Tibial artery (tissue), 4 donors: ENCODE measurements at regions not wholly inside any gene's neighbourhood (a gene's known extent, or its start where the extent isn't known, plus 50 kb on each side); places are given as distances from the start of the nearest gene placed in this dataset.

ENCODE experiments used
- DNase-seq, 2 donors: peaks; one replicate each; pipeline ENCODE4 v3.0.0-alpha.2; 2019
- H3K27ac ChIP-seq, 2 donors: fragments of 200-600 bp; sonication (generic) in 1 of 2; 1 replicate in 1 of 2; 2 replicates in 1 of 2; pipeline ENCODE4 v1.5.1; 2018 to 2019; ENCODE audit warnings: mild to moderate bottlenecking in 1 of 2
- H3K27me3 ChIP-seq, 2 donors: fragments of 200-600 bp; sonication (generic) in 1 of 2; one replicate each; pipeline versions ENCODE4 v1.5.1 to v1.6.0; 2016 to 2019
- H3K36me3 ChIP-seq, 3 donors: fragments of 200-600 bp; sonication (generic) in 2 of 3; one replicate each; pipeline ENCODE4 v1.5.1; 2016 to 2019; ENCODE audit warnings: mild to moderate bottlenecking in 2 of 3
- H3K4me1 ChIP-seq, 4 donors: fragments of 200-600 bp; sonication (generic) in 2 of 4; 1 replicate in 3 of 4; 2 replicates in 1 of 4; pipeline ENCODE4 v1.5.1; 2016 to 2019
- H3K4me3 ChIP-seq, 2 donors: fragments of 200-600 bp; sonication (generic) in 1 of 2; 1 replicate in 1 of 2; 2 replicates in 1 of 2; pipeline ENCODE4 v1.5.1; 2018 to 2019; ENCODE audit warnings: mild to moderate bottlenecking in 2 of 2
- H3K9me3 ChIP-seq, 3 donors: fragments of 200-600 bp; sonication (generic) in 1 of 3; one replicate each; pipeline ENCODE4 v1.5.1; 2016 to 2019
- CTCF ChIP-seq, 2 experiments: fragments of 200-600 bp in 1 of 2; fragments of 450-650 bp in 1 of 2; IDR thresholded peaks; one replicate each; pipeline ENCODE4 v1.5.1; 2017 to 2019; ENCODE audit warnings: antibody characterized with exemption in 2 of 2, mild to moderate bottlenecking in 1 of 2, moderate library complexity in 1 of 2
- intact Hi-C: fragments of 100-400 bp; cut with DNase I; formaldehyde crosslinking; loops from one replicate; pipeline ENCODE4 v1.15.0; 2023; ENCODE audit warnings: low total_unique reads

GRCh38 chr9:83140061-83140460, 77.1 kb upstream of the RASEF start:
- no peaks in the 10 kb centered on the region for H3K9me3 ChIP-seq
- intact Hi-C loops = no loop called here
- H3K4me3 ChIP-seq = no peak overlapping the region
- no peak for TF ChIP-seq CTCF (IDR thresholded peaks at IDR 0.05)
- H3K36me3 ChIP-seq = no peaks in the 10 kb centered on the region
- H3K4me1 ChIP-seq = no peaks in the 10 kb centered on the region
- no peak overlapping the region for H3K27ac ChIP-seq
- no peaks in the 10 kb centered on the region for H3K27me3 ChIP-seq
- no peak for DNase-seq

- no peaks in the 10 kb centered on the region for H3K9me3 ChIP-seq
- H3K4me3 ChIP-seq = no peak overlapping the region
- no peak for TF ChIP-seq CTCF (IDR thresholded peaks at IDR 0.05)
- H3K27ac ChIP-seq = no peak overlapping the region
- H3K36me3 ChIP-seq = no peaks in the 10 kb centered on the region
- H3K27me3 ChIP-seq = no peaks in the 10 kb centered on the region
- intact Hi-C loops = no loop called here
- DNase-seq = no peak
- no peaks in the 10 kb centered on the region for H3K4me1 ChIP-seq
Measured at GRCh38 chr9:83138422-83139135, 75.6 kb upstream of the RASEF start.

- Histone ChIP-seq H3K4me3 (no peak overlapping the region), H3K27me3 (no peaks in the 10 kb centered on the region), H3K36me3 (no peaks in the 10 kb centered on the region), H3K27ac (no peak overlapping the region), H3K4me1 (no peaks in the 10 kb centered on the region), H3K9me3 (no peaks in the 10 kb centered on the region)
- TF ChIP-seq CTCF (IDR thresholded peaks at IDR 0.05) = no peak
- no peak for DNase-seq
- intact Hi-C loops = no loop called here
Measured at GRCh38 chr9:83133316-83133715, 70.4 kb upstream of the RASEF start.

- H3K27ac ChIP-seq = no peak overlapping the region
- no peak overlapping the region for H3K4me3 ChIP-seq
- H3K9me3 ChIP-seq = no peaks in the 10 kb centered on the region
- H3K27me3 ChIP-seq = no peaks in the 10 kb centered on the region
- H3K36me3 ChIP-seq = no peaks in the 10 kb centered on the region
- intact Hi-C loops = no loop called here
- no peak for TF ChIP-seq CTCF (IDR thresholded peaks at IDR 0.05)
- DNase-seq = no peak
- no peaks in the 10 kb centered on the region for H3K4me1 ChIP-seq
Measured at GRCh38 chr9:83132768-83133167, 69.8 kb upstream of the RASEF start.

- Histone ChIP-seq H3K36me3 (no peaks in the 10 kb centered on the region), H3K4me1 (no peaks in the 10 kb centered on the region), H3K27me3 (no peaks in the 10 kb centered on the region), H3K9me3 (no peaks in the 10 kb centered on the region), H3K27ac (no peak overlapping the region), H3K4me3 (no peak overlapping the region)
- TF ChIP-seq CTCF (IDR thresholded peaks at IDR 0.05) = no peak
- intact Hi-C loops = no loop called here
- no peak for DNase-seq
Measured at GRCh38 chr9:83130541-83130940, 67.6 kb upstream of the RASEF start.

GRCh38 chr9:83125671-83126070, 62.7 kb upstream of the RASEF start:
- Histone ChIP-seq H3K36me3 (no peaks in the 10 kb centered on the region), H3K27me3 (no peaks in the 10 kb centered on the region), H3K9me3 (no peaks in the 10 kb centered on the region), H3K27ac (no peak overlapping the region), H3K4me3 (no peak overlapping the region), H3K4me1 (no peaks in the 10 kb centered on the region)
- intact Hi-C loops = loop anchor here (2.0 kb wide), 1 partner anchor 17 kb away; no protein-coding TSS in a partner anchor
- no peak for TF ChIP-seq CTCF (IDR thresholded peaks at IDR 0.05)
- no peak for DNase-seq
